ENCODE measurements at regions not wholly inside any gene's neighbourhood (a gene's known extent, or its start where the extent isn't known, plus 50 kb on each side); places are given as distances from the start of the nearest gene placed in this dataset.

DNA sequence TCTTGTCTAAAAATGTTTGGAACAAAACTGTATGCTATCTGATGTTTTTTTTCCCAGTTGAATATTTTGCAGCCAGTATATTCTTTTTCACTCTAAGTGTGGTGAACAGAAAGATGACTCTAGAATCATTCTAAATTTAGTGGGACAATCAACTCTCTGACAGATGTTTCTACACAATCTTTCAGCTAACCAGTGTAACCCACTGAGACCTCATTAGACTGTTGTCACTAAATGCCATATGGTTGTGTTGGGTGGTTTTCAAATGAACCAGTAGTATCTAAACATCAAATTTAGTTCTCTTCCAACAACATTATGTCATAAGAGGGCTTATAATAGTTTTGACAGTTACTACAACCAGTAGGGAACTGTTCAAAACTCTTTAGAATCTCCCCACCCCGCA, 129.6 kb upstream of the PRLR start:
- TF ChIP-seq, protein P1, sequence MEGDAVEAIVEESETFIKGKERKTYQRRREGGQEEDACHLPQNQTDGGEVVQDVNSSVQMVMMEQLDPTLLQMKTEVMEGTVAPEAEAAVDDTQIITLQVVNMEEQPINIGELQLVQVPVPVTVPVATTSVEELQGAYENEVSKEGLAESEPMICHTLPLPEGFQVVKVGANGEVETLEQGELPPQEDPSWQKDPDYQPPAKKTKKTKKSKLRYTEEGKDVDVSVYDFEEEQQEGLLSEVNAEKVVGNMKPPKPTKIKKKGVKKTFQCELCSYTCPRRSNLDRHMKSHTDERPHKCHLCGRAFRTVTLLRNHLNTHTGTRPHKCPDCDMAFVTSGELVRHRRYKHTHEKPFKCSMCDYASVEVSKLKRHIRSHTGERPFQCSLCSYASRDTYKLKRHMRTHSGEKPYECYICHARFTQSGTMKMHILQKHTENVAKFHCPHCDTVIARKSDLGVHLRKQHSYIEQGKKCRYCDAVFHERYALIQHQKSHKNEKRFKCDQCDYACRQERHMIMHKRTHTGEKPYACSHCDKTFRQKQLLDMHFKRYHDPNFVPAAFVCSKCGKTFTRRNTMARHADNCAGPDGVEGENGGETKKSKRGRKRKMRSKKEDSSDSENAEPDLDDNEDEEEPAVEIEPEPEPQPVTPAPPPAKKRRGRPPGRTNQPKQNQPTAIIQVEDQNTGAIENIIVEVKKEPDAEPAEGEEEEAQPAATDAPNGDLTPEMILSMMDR (IDR thresholded peaks at IDR 0.05; ENCODE audit: insufficient read depth, missing control alignments): no peak
- no peak for DNase-seq (ENCODE audit: insufficient read length, low spot score)
- no peak for FAIRE-seq

DNA sequence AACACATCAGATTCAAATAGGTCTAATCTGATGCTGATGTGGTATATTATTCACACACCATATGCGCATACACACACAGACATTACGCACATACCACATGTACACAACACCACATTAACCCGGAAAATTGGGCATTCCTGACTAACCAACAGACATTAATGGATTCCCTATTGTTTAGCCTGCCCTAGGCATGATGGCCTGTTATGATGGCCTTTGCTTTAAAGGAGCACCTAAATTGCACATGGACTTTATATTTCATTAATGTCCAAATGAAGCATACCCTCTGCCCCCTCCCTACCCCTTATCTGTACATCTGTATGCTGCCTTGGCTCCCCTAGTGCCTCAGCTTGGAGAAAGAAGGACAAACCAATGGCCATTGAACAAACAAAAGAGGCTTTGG, 127.7 kb upstream of the PRLR start:
- TF ChIP-seq, protein P1 (IDR thresholded peaks at IDR 0.05; ENCODE audit: insufficient read depth, missing control alignments): no peak
- no peak for FAIRE-seq
- DNase-seq (ENCODE audit: insufficient read length, low spot score): no peak

DNA sequence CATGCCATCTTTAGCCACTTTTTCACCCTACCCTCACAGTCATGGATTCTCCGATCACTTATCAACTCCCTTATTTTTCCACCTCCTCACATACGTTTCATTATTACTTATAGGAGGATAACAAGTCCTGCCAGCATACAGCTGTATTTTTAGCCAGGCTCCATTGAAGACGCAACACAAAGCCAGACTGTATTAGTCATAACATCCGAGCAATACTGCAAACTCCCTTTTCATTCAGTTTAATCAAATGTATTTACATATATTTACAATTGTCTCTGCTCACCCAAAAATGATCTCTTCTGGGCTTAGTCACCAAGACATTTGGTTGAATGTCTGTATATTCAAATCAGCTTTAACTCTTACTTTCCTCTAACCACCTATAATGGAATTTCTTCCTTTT, 126.4 kb upstream of the PRLR start:
- no peak for DNase-seq (ENCODE audit: insufficient read length, low spot score)
- TF ChIP-seq, protein P1 (IDR thresholded peaks at IDR 0.05; ENCODE audit: insufficient read depth, missing control alignments): no peak
- FAIRE-seq: no peak

DNA sequence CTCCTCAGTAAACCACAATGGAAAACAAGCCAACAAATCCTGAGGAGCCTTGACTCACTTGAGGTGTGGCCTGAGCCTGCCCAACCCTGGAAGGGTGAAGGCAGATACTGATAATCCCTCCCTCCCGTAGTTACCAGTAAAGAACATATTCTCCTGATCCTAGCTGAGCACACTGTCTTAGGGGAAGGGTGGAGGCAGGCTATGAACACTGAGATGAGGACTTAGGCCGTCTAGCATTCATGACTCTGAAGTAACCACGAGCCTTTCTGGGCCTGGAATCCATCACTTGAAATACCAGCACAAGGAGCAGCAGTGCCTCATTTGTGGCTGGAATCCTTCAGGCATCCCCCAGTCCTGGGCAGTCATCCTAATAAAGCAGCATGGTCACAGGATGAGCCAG, 124.5 kb upstream of the PRLR start:
- FAIRE-seq (no peak), DNase-seq (ENCODE audit: insufficient read length, low spot score) (no peak)
- TF ChIP-seq, protein P1 (IDR thresholded peaks at IDR 0.05; ENCODE audit: insufficient read depth, missing control alignments): no peak

DNA sequence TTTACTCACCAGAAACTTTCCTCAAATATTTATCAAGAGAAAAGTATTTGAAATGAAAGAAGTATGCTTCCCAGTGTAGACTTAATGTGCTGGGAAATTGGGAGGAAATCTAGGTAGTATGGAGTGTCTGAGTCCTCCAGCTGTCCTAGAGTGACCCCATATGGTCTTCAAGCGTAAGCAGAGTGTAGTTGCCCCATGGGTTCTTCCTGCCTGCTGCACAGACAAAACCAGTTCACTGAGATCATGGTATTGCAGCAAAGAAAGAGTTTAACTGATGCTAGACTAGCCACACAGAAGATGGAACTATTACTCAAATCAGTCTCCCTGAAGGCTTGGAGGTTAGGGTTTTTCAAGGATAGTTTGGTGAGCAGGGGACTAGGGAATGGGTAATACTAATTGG, 114.9 kb upstream of the PRLR start:
- DNase-seq (ENCODE audit: insufficient read length, low spot score) (no peak), FAIRE-seq (no peak)
- TF ChIP-seq, protein P1 (IDR thresholded peaks at IDR 0.05; ENCODE audit: insufficient read depth, missing control alignments): no peak

DNA sequence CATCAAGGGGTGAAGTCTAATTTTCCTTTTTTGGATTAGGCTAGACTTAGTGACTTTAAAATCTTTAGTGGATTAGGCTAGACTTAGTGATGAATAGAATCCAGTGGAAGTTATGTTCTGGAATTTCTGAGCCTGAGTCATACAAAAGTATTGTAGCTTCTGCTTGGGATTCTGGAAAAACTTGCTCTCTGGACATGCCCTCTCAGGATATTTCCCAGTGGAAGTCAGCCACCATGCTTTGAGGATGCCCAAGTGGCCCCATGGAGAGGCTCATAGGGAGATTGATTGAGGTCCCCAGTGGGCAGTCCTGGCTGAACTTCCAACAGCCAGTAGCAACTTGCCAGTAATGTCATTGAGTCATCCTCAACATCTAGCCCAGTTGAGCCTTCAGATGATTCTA, 112.4 kb upstream of the PRLR start:
- DNase-seq (ENCODE audit: insufficient read length, low spot score): no peak
- TF ChIP-seq, protein P1 (IDR thresholded peaks at IDR 0.05; ENCODE audit: insufficient read depth, missing control alignments): no peak
- no peak for FAIRE-seq

DNA sequence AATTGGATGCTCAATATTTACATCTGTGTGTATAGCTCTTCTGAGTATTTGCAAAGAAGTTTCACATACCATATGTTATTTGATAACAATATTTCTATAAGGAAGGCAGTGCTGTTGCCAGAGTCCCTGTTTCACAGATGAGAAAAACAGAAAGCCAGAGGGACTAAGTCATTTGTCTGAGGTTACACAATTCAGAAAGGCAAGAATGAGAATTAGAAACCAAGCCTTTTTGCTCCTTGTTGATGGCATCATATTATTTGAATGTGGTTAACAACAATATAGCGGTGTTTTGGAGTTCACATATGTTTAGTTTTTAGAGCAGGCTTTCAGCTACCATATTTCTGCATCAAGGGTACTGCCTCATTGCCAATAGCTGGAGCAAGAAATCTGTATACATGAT, 110.9 kb upstream of the PRLR start:
- DNase-seq (ENCODE audit: insufficient read length, low spot score): no peak
- TF ChIP-seq, protein P1 (IDR thresholded peaks at IDR 0.05; ENCODE audit: insufficient read depth, missing control alignments): no peak
- FAIRE-seq: no peak

All from D721Med (cell line).